GM21723 (cell line): ENCODE measurements at regions not wholly inside any gene's neighbourhood (a gene's known extent, or its start where the extent isn't known, plus 50 kb on each side); places are given as distances from the start of the nearest gene placed in this dataset.

Experiments used
- ATAC-seq: cut with Tn5 transposase; IDR thresholded peaks from one replicate; pipeline ENCODE4 v1.9.1; 2021; ENCODE audit warnings: mild to moderate bottlenecking, moderate library complexity; ENCODE audit not compliant: unreplicated experiment

DNA sequence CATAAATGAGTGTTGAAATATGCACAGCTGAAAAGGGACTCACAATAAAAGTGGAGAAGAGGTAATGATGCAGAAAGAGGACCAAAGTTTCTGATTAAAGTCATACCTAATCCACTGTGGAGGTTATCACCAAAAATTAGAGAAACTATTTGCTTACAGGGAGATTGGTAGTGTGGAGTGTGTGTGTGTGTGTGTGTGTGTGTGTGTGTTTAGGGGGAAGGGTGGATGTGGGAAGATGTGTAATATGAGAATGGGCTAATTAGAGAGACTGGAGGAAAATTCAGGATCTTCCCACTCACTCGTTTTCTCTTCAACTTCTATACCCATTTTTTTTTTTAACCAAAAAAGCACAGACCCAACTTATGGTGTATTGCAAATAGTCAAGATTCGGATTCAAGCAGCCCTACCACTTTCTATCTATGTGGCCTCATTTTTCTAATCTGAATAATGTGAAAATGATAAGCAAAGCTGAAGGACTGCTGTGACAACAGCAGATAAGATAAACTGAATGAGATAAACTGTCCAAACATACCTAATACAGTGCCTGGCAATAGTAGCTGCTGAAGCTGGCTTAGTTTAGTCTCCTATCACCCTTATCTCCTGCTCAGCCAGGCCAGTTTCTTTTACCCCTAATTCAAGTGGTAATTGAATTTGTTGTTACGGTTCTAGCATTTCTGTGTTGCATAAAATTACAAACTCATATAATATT lies 501.1 kb downstream of the KDM4C start:
- ATAC-seq = no peak

DNA sequence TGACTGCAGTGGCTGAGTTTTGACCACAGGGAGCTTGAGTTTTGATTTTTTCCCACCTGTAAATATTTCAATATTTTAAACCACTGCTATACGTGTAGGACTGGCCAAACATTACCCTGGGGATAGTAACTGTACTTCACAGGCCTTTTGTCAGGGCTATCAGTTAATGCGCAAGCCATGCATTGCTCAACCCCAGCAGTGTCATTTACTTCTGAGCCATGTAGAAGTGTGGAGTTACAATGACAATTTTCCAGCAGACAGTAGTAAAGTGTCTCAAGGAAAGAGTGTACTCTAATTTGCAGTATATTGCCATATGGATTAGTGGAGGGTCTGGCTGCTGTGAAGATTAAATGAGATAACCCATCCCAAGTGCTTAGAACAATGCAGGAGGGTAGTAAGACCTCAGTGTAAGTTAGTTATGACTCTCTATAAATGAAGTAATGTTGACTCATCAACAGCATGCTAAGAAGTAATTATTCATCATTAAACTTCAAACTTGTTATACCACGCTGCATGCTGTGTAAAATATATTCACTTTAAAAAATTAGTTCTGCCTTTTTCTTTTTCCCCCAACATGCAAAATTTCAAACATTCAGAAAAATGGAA lies 489.2 kb downstream of the KDM4C start:
- ATAC-seq = no peak

DNA sequence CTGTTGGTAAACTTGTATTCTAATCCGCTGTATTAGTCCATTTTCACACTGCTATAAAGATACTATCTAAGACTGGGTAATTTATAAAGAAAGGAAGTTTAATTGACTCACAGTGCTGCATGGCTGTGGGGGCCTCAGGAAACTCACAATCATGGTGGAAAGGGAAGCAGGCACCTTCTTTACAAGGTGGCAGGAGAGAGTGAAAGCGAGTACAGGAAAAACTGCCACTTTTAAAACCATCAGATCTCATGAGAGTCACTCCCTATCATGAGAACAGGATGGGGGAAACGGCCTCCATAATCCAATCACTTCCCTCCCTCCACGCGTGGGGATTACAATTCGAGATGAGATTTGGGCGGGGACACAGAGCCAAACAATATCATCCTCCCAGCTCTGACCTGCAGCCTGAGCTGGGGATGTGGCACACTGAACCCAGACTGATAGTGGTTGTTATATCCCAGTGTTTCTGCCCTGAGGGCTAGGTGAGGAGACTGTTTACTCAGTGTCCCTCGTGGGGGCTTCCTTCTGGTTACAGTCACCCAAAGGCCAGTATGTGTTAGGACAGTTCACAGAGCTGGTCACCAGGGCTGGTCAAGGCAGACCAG lies 488.3 kb downstream of the KDM4C start:
- no peak for ATAC-seq

DNA sequence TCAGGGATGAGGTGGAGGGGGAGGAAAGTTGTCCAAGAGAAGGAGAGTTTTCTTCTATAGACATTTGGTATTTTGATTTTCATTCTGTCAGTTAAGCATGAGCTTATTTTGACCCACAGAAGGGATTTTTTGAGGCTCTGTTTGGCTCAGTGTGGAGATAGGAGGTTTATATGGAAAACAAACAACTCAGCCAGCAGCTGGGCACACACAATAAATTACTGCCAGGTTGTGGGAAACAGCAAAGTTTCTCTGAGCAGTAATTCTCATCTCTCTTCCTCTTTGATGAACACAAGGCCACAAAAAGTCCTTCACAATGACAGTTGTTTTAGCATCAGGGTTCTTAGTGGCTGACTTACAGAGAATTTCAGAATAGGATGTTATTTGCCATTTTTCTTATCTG lies 486.1 kb downstream of the KDM4C start:
- no peak for ATAC-seq

DNA sequence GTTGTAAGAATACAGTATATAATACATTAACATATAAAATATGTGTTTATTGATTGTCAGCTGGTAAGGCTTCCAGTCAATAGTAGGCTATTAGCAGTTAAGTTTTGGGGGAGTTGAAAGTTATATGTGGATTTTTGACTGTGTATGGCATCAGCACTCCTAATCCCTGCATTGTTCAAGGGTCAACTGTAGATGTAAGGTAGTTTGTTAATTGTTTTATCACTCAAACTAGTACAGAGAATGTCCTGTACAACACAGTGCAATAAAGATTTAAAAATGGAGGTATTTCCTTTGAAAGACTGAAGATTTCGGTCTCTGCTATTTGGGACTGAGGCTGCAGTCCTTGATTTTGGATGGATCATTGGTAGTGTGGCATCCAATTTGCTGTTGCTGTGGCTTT lies 484.4 kb downstream of the KDM4C start:
- ATAC-seq = no peak

DNA sequence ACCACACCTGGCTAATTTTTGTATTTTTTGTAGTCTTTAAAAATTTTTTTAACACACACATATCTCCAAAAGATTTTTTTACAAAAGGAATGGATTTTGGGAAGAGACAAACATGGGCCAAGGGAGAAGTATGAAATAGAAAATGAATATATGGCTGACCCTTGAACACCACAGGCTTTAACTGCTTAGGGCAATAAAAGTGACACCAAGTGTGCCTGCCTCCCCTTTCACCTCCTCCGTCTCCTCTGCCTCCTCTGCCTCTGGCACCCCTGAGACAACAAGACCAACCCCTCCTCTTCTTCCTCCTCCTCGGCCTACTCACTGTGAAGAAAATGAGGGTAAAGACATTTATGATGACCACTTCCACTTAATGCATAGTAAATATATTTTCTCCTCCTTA lies 483.9 kb downstream of the KDM4C start:
- no peak for ATAC-seq

DNA sequence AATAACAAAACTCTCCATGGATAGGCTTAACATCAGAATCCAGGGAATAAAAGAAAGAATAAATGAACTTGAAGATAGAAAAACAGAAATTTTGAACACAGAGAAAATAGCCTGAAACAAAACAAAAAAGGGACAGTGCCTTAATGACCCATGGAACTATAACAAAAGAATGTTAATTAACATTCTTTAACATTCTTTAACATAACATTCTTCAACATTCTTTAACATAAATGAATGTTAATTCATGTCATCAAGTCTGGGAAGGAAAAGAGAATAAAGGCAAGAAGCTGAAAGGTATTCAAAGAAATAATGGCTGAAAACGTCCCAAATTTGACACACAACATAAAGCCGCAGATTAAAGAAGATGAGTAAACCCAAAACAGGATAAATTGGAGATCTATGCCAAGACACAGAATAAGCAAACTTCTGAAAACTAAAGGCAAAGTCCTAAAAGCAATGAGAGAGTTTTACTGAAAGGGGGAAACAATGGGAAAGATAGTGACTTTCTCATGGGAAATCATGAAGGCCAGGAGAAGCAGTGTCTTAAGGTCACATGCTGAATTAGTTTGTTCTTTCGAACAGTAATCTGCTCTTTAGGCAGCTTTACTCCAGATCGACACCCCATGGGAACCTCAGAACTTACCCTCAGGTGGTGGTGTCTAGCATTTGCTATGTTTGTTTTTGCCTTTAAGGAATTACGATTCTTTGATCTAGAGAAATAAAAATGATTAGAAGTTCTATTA lies 483.0 kb downstream of the KDM4C start:
- ATAC-seq = no peak

DNA sequence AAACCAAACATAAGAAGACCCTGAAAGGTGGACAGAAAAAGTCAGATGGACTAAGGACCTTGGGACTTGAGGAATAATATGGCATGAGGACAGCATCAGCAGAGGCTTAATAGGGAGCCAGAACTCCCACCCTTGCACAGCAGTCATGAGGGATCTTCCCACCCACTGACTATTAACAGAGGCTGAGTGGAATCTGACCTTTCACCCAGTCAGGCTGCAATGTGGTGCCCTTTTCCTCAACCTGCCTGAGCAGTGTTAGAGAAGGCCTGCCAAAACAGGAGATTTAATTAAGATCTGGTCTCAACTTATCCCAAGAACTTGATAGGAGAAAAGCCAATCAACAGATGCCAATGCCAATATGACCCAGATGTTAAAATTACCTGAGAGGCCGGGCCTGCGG lies 481.9 kb downstream of the KDM4C start:
- no peak for ATAC-seq

DNA sequence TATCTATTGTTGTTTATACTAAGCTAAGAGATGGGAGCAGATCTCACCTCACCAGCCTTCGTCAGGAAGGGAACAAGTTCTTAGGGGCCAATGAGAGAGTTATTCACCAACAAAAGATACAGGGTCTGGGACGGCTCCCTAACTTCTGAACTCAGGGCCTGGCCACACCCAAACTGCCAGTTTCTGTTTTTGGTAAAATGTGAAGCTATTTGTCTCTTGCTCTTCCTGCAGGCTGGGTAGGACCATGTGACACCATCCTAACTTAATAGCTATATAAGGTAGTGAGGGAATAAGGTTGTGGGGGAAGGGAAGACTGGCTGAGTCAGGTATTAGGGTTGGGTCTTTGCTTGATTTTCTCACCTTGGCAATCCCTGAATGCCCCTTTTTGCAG lies 480.5 kb downstream of the KDM4C start:
- ATAC-seq = no peak

DNA sequence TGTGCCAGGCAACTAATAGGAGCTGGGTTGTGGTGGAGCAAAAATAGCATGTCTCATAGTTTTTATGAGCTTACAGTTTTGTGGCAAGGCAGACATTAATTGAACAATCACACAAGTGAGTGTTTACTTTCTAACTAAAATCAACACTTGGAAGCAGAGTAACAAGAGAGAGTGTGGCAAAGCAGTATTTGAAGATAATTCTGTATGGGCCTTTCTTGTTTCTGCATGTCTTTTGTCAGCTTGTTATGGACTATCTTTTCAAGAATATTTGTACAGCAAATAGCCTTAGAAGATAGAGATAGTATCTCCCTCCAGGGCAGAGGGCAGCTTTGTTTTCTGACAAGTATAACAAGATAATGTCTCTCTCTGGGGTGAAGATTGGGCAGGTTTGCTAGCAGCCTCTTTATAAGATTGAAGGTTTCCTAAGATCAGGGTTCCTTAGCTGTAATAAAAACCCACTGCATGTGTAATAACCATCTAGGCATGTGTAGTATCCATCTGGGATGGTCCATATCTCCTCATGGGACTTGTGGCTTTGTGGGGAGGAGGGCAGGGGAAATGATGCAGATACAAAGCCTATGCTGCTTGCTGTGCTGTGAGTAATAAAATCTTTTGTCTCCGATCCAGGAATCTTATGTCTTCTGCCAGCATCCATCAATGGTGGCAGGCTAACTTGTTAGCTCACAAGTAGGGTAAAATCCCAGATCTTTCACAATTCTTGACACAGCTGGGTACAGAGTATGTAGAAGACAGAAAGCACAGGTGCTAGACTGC lies 479.9 kb downstream of the KDM4C start:
- no peak for ATAC-seq

DNA sequence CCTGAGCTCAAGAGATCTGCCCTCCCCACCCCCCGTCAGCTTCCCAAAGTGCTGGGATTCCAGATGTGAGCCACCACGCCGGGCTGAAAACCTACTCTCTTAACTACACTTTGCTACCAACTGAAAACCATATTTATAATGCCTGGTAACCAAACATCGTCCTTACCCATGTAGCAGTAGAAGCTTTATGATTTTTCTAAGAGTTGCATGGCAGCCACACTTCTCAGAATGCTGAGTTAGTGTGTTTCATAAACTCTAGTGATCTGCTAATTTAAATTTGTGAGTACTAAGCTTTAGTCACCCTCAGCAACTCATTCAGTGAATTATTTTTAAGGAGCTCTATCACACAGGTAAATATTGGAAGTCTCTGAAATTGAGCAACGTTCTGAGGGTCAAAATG lies 478.4 kb downstream of the KDM4C start:
- ATAC-seq = no peak

DNA sequence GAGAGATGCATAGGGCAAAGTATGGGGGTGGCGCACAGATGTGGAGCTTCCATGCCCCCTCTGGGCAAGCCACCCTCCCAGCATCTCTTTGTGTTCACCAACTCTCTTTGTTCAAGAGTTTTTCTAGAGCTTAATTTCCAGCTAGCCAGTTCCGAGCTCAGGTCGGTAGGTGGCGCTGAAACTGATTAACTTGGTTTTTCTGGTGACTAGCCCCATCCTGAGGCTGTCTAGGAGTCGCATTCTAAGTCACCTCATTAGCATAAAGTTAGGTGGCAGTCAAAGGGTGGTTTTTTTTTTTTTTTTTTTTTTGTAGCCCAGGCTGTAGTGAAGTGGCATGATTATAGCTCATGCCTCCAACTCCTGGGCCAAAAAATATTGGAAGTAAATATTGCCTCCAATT lies 476.4 kb downstream of the KDM4C start:
- ATAC-seq = peak; percentile 86

DNA sequence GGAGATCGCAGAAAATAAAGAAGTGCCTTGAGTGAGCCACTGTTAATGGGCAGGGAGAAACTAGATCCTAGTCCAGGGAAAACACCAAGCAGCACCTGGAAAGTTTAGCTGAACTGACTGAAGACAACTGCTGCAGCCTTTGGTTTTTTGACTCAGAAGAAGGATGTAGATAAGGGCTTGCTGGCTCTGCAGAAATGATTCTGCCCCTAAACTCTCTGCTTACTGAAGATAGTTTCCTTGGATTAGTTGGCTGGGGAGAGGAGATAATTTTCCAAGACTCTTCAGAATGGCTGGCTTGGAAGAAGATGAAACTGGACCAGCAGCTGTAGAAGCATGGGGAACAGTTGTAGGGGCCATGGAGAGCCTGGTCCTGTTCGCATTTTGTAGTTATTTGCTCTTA lies 471.8 kb downstream of the KDM4C start:
- no peak for ATAC-seq

DNA sequence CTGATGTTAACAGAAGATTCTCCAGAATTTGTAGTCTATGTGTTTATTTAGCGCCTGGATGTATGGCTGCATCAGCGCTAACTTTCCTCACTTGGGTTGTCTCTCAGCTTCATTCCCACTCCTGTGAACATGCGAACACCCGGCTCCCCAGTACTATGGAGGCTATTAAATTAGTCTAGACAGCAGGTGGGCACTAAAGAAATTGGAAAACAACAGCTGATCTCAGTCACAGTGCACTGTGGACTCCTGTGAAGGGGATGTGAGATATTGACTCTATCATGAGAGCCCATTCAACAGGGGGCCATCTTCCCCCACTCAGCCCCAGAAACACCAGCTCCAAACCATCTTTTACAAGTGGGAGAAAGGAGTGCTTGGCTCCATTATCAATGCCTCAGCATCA lies 471.0 kb downstream of the KDM4C start:
- ATAC-seq = no peak

DNA sequence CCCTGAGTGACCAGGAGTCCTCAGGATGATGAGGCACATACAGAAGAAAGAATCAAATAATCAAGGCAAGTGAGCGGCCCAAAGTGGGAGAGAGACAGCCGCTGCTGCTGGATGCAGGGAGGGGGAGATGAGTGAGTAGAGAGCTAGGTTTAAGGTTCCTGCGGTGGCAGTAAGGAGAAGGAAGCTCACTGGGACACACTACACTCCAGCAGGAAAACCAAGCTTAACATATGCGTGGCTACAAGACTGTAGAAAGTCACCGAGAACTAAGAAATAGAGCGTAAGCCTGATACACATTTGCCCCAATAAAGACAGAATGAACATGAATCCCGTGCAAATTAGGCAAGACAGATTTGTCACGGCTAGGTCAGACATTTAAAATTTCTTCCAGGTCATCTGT lies 470.2 kb downstream of the KDM4C start:
- ATAC-seq = no peak

DNA sequence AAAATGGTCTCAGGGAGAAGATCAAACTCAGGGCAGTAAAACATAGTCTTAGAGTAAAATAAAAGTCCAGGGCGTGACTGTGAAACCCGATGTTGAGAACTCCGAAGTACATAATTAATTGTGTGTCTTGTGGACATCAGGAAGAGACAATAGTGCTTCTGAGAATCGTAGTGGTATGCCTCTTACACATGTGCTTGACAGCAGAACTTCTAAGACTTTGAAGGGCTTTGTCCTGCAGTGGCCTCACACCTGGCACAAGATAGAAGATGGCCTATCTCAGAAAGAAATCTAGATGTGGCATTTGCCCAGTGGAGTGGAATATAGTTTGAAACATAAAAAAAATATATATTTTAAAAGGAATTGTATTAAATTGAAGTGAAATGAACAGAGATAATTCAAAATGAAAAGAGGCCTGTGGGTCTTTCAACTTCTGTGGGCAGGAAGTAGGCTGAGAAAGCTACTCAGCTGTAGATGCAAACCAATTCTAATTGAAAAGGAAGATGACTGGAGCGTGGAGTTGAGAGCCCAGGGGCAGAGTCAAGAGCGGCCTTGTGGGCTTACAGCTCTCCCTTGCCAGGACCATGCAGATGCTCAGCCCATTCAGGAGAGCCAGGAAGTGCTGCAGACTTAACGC lies 468.4 kb downstream of the KDM4C start:
- ATAC-seq = no peak
